GM23338 (cell line): ENCODE measurements at regions not wholly inside any gene's neighbourhood (a gene's known extent, or its start where the extent isn't known, plus 50 kb on each side); places are given as distances from the start of the nearest gene placed in this dataset.

Experiments used
- ATAC-seq: fragments of 200-7000 bp; cut with Tn5 transposase; 3 replicates; pipeline ENCODE4 v1.9.1; 2020
- DNase-seq: peaks from one replicate; pipeline ENCODE4 v3.0.0-alpha.2; 2015; ENCODE audit warnings: low spot score
- H2AFZ ChIP-seq: fragments of 200-600 bp; sonication (generic); 2 replicates; pipeline ENCODE4 v1.8.0; 2016; ENCODE audit warnings: antibody characterized with exemption, mild to moderate bottlenecking, moderate library complexity
- H3F3A ChIP-seq: fragments of 200-600 bp; sonication (generic); replicated peaks from 2 replicates; pipeline ENCODE4 v1.8.0; 2017; ENCODE audit warnings: antibody characterized with exemption, mixed run types, low read depth
- H3K27ac ChIP-seq: fragments of 200-600 bp; sonication (generic); 2 replicates; pipeline ENCODE4 v1.6.1; 2016; ENCODE audit warnings: low read depth
- H3K27me3 ChIP-seq: fragments of 200-600 bp; sonication (generic); 2 replicates; pipeline ENCODE4 v1.8.0; 2016; ENCODE audit warnings: mild to moderate bottlenecking, mixed run types, moderate library complexity; ENCODE audit not compliant: insufficient read depth
- H3K36me3 ChIP-seq: fragments of 200-600 bp; sonication (generic); 2 replicates; pipeline ENCODE4 v1.8.0; 2016; ENCODE audit warnings: mild to moderate bottlenecking; ENCODE audit not compliant: insufficient read depth
- H3K4me1 ChIP-seq: fragments of 200-600 bp; sonication (generic); 2 replicates; pipeline ENCODE4 v1.8.0; 2016; ENCODE audit warnings: mild to moderate bottlenecking, moderate library complexity; ENCODE audit not compliant: insufficient read depth
- H3K4me2 ChIP-seq: fragments of 200-600 bp; sonication (generic); 2 replicates; pipeline ENCODE4 v1.7.1; 2017; ENCODE audit warnings: mixed run types
- H3K4me3 ChIP-seq: fragments of 200-600 bp; sonication (generic); 2 replicates; pipeline ENCODE4 v1.6.1; 2016; ENCODE audit warnings: mixed run types
- H3K79me2 ChIP-seq: fragments of 200-600 bp; sonication (generic); replicated peaks from 2 replicates; pipeline ENCODE4 v1.8.0; 2017; ENCODE audit warnings: mild to moderate bottlenecking; ENCODE audit not compliant: insufficient read depth
- H3K9me2 ChIP-seq: fragments of 200-600 bp; sonication (generic); 2 replicates; pipeline ENCODE4 v1.8.0; 2017; ENCODE audit not compliant: insufficient read depth
- H4K20me1 ChIP-seq: fragments of 200-600 bp; sonication (generic); replicated peaks from 2 replicates; pipeline ENCODE4 v1.8.0; 2017; ENCODE audit warnings: mild to moderate bottlenecking; ENCODE audit not compliant: insufficient read depth
- H3K27ac Mint-ChIP-seq: 2 replicates; pipeline ENCODE4 v1.8.0; 2020; ENCODE audit warnings: inconsistent platforms, mild to moderate bottlenecking, moderate library complexity, mixed read lengths
- H3K27me3 Mint-ChIP-seq: 3 replicates; pipeline ENCODE4 v1.8.0; 2022; ENCODE audit warnings: low read depth, mild to moderate bottlenecking, moderate library complexity, mixed read lengths, inconsistent platforms; ENCODE audit not compliant: insufficient read depth, poor library complexity
- H3K36me3 Mint-ChIP-seq: 3 replicates; pipeline ENCODE4 v1.8.0; 2021; ENCODE audit warnings: low read depth, mild to moderate bottlenecking, inconsistent platforms, moderate library complexity, mixed read lengths
- H3K4me1 Mint-ChIP-seq: 3 replicates; pipeline ENCODE4 v1.8.0; 2020; ENCODE audit warnings: mild to moderate bottlenecking, inconsistent platforms, mixed read lengths
- H3K4me3 Mint-ChIP-seq: 3 replicates; pipeline ENCODE4 v1.8.0; 2021; ENCODE audit warnings: moderate library complexity, mild to moderate bottlenecking, inconsistent platforms, mixed read lengths
- H3K9me3 Mint-ChIP-seq: 3 replicates; pipeline ENCODE4 v1.8.0; 2020; ENCODE audit warnings: moderate library complexity, mild to moderate bottlenecking, inconsistent platforms, mixed read lengths
- CREB1 ChIP-seq: fragments of 250-450 bp; sonication (Bioruptor Pico); IDR thresholded peaks from 2 replicates; pipeline ENCODE4 v1.5.0; 2020; ENCODE audit warnings: low read depth, mild to moderate bottlenecking, moderate library complexity
- EZH2 ChIP-seq: fragments of 200-600 bp; sonication (generic); IDR thresholded peaks from one replicate; pipeline ENCODE4 v1.8.0; 2017; ENCODE audit warnings: antibody characterized with exemption, mild to moderate bottlenecking, low read depth; ENCODE audit not compliant: unreplicated experiment
- EZH2phosphoT487 ChIP-seq: fragments of 200-600 bp; sonication (generic); IDR thresholded peaks from one replicate; pipeline ENCODE4 v1.8.1; 2018; ENCODE audit warnings: antibody characterized with exemption; ENCODE audit not compliant: unreplicated experiment
- JUNB ChIP-seq: IDR thresholded peaks from one replicate; pipeline ENCODE4 v1.6.1; 2016; ENCODE audit warnings: antibody characterized with exemption; ENCODE audit not compliant: unreplicated experiment
- NANOG ChIP-seq: IDR thresholded peaks from 2 replicates; pipeline ENCODE4 v1.6.1; 2016; ENCODE audit warnings: antibody characterized with exemption, borderline replicate concordance
- POLR2AphosphoS5 ChIP-seq: IDR thresholded peaks from 2 replicates; pipeline ENCODE4 v1.6.1; 2016; ENCODE audit warnings: antibody characterized with exemption, low read depth
- STAT1 ChIP-seq: IDR thresholded peaks from one replicate; pipeline ENCODE4 v1.6.1; 2016; ENCODE audit warnings: antibody characterized with exemption; ENCODE audit not compliant: unreplicated experiment
- ZNF114 ChIP-seq: fragments of 250-450 bp; sonication (Bioruptor Pico); IDR thresholded peaks from 2 replicates; pipeline ENCODE4 v1.5.0; 2020; ENCODE audit warnings: mild to moderate bottlenecking, moderate library complexity
- ZNF331 ChIP-seq: fragments of 250-450 bp; sonication (Bioruptor Pico); IDR thresholded peaks from 2 replicates; pipeline ENCODE4 v1.5.0; 2020; ENCODE audit warnings: low read depth, mild to moderate bottlenecking, moderate library complexity
- TF ChIP-seq, protein P1 (sequence below), 2 experiments: fragments of 200-600 bp in 1 of 2; sonication (generic) in 1 of 2; conservative IDR thresholded peaks; 2 replicates each; pipeline versions ENCODE4 v1.5.1 to v1.6.1; 2016 to 2017; ENCODE audit warnings: antibody characterized with exemption in 2 of 2, low read depth in 2 of 2, mild to moderate bottlenecking in 2 of 2, moderate library complexity in 1 of 2
- TF ChIP-seq, protein P2 (sequence below): IDR thresholded peaks from 2 replicates; pipeline ENCODE4 v1.6.1; 2016; ENCODE audit warnings: antibody characterized with exemption
- TF ChIP-seq, protein P3 (sequence below): IDR thresholded peaks from one replicate; pipeline ENCODE4 v1.6.1; 2018; ENCODE audit warnings: antibody characterized with exemption; ENCODE audit not compliant: unreplicated experiment
- TF ChIP-seq, protein P4 (sequence below): fragments of 250-450 bp; sonication (Bioruptor Pico); IDR thresholded peaks from 2 replicates; pipeline ENCODE4 v1.5.0; 2020; ENCODE audit warnings: mild to moderate bottlenecking, moderate library complexity

DNA sequence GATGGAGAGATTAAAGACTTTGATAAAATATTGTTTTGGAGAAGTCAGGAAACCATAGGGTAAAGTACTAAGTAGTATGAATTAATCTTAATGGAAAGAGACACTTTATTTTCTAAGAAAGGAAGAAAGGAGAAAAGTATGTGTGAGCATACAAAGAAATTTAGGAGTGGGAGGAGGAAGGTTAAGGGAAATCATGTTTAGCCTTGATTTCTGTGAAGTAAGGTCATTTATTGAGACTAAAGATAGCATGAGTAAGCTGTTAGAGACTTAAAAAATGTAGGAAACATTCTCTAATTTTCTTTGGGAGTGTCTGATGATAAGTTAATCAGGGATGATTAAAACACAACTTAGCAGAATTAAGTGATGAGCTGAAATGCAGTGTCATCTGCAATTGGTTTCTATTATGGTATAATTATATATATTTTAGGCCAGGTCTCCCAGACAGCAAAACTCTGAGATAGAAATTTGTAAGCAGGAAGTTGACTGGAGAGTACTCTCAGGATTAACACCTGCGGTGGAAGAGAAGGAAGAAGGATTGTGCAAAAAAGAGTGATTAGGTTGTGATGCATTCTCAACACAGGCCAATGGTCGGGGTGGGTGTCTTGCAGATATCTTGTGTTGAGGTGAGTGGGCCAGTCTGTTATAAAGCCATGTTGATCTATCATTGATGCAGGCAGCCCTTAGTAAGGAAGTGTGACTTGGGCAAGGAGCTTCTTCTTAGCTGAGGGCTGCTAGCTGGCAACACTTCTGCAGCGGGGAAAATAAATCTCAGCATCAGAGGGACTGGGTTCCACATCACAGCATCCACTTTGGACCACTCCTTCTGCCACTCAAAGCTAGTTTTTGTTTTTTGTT, 256.2 kb downstream of the AEBP2 start:
- H3K27ac Mint-ChIP-seq = no peak overlapping the region
- Histone ChIP-seq H3K4me2 (no peak overlapping the region), H3K4me3 (no peak overlapping the region), H3K27ac (no peak overlapping the region), H2AFZ (no peak overlapping the region), H3K9me2 (peaks cover 13% of the 10 kb centered on the region; the same call in 1 of the 2 replicates), H3K4me1 (no peaks in the 10 kb centered on the region), H3K27me3 (no peaks in the 10 kb centered on the region), H3F3A (no peaks in the 10 kb centered on the region), H4K20me1 (no peaks in the 10 kb centered on the region), H3K36me3 (no peaks in the 10 kb centered on the region), H3K79me2 (no peaks in the 10 kb centered on the region)
- DNase-seq = no peak
- TF ChIP-seq, protein P1, sequence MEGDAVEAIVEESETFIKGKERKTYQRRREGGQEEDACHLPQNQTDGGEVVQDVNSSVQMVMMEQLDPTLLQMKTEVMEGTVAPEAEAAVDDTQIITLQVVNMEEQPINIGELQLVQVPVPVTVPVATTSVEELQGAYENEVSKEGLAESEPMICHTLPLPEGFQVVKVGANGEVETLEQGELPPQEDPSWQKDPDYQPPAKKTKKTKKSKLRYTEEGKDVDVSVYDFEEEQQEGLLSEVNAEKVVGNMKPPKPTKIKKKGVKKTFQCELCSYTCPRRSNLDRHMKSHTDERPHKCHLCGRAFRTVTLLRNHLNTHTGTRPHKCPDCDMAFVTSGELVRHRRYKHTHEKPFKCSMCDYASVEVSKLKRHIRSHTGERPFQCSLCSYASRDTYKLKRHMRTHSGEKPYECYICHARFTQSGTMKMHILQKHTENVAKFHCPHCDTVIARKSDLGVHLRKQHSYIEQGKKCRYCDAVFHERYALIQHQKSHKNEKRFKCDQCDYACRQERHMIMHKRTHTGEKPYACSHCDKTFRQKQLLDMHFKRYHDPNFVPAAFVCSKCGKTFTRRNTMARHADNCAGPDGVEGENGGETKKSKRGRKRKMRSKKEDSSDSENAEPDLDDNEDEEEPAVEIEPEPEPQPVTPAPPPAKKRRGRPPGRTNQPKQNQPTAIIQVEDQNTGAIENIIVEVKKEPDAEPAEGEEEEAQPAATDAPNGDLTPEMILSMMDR (conservative IDR thresholded peaks at IDR 0.05; ENCODE audit: low read depth in 2 of 2) = no peak
- TF ChIP-seq CREB1 (CRISPR knock-in tag) = no peak
- TF ChIP-seq STAT1 = no peak
- no peak for TF ChIP-seq POLR2AphosphoS5
- TF ChIP-seq EZH2phosphoT487 = no peak
- TF ChIP-seq, protein P2, sequence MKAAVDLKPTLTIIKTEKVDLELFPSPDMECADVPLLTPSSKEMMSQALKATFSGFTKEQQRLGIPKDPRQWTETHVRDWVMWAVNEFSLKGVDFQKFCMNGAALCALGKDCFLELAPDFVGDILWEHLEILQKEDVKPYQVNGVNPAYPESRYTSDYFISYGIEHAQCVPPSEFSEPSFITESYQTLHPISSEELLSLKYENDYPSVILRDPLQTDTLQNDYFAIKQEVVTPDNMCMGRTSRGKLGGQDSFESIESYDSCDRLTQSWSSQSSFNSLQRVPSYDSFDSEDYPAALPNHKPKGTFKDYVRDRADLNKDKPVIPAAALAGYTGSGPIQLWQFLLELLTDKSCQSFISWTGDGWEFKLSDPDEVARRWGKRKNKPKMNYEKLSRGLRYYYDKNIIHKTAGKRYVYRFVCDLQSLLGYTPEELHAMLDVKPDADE = no peak
- TF ChIP-seq JUNB = no peak
- no peak for TF ChIP-seq EZH2
- TF ChIP-seq, protein P3, sequence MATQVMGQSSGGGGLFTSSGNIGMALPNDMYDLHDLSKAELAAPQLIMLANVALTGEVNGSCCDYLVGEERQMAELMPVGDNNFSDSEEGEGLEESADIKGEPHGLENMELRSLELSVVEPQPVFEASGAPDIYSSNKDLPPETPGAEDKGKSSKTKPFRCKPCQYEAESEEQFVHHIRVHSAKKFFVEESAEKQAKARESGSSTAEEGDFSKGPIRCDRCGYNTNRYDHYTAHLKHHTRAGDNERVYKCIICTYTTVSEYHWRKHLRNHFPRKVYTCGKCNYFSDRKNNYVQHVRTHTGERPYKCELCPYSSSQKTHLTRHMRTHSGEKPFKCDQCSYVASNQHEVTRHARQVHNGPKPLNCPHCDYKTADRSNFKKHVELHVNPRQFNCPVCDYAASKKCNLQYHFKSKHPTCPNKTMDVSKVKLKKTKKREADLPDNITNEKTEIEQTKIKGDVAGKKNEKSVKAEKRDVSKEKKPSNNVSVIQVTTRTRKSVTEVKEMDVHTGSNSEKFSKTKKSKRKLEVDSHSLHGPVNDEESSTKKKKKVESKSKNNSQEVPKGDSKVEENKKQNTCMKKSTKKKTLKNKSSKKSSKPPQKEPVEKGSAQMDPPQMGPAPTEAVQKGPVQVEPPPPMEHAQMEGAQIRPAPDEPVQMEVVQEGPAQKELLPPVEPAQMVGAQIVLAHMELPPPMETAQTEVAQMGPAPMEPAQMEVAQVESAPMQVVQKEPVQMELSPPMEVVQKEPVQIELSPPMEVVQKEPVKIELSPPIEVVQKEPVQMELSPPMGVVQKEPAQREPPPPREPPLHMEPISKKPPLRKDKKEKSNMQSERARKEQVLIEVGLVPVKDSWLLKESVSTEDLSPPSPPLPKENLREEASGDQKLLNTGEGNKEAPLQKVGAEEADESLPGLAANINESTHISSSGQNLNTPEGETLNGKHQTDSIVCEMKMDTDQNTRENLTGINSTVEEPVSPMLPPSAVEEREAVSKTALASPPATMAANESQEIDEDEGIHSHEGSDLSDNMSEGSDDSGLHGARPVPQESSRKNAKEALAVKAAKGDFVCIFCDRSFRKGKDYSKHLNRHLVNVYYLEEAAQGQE = no peak
- TF ChIP-seq NANOG = no peak
- no peak for TF ChIP-seq ZNF114 (CRISPR knock-in tag)
- TF ChIP-seq, protein P4, sequence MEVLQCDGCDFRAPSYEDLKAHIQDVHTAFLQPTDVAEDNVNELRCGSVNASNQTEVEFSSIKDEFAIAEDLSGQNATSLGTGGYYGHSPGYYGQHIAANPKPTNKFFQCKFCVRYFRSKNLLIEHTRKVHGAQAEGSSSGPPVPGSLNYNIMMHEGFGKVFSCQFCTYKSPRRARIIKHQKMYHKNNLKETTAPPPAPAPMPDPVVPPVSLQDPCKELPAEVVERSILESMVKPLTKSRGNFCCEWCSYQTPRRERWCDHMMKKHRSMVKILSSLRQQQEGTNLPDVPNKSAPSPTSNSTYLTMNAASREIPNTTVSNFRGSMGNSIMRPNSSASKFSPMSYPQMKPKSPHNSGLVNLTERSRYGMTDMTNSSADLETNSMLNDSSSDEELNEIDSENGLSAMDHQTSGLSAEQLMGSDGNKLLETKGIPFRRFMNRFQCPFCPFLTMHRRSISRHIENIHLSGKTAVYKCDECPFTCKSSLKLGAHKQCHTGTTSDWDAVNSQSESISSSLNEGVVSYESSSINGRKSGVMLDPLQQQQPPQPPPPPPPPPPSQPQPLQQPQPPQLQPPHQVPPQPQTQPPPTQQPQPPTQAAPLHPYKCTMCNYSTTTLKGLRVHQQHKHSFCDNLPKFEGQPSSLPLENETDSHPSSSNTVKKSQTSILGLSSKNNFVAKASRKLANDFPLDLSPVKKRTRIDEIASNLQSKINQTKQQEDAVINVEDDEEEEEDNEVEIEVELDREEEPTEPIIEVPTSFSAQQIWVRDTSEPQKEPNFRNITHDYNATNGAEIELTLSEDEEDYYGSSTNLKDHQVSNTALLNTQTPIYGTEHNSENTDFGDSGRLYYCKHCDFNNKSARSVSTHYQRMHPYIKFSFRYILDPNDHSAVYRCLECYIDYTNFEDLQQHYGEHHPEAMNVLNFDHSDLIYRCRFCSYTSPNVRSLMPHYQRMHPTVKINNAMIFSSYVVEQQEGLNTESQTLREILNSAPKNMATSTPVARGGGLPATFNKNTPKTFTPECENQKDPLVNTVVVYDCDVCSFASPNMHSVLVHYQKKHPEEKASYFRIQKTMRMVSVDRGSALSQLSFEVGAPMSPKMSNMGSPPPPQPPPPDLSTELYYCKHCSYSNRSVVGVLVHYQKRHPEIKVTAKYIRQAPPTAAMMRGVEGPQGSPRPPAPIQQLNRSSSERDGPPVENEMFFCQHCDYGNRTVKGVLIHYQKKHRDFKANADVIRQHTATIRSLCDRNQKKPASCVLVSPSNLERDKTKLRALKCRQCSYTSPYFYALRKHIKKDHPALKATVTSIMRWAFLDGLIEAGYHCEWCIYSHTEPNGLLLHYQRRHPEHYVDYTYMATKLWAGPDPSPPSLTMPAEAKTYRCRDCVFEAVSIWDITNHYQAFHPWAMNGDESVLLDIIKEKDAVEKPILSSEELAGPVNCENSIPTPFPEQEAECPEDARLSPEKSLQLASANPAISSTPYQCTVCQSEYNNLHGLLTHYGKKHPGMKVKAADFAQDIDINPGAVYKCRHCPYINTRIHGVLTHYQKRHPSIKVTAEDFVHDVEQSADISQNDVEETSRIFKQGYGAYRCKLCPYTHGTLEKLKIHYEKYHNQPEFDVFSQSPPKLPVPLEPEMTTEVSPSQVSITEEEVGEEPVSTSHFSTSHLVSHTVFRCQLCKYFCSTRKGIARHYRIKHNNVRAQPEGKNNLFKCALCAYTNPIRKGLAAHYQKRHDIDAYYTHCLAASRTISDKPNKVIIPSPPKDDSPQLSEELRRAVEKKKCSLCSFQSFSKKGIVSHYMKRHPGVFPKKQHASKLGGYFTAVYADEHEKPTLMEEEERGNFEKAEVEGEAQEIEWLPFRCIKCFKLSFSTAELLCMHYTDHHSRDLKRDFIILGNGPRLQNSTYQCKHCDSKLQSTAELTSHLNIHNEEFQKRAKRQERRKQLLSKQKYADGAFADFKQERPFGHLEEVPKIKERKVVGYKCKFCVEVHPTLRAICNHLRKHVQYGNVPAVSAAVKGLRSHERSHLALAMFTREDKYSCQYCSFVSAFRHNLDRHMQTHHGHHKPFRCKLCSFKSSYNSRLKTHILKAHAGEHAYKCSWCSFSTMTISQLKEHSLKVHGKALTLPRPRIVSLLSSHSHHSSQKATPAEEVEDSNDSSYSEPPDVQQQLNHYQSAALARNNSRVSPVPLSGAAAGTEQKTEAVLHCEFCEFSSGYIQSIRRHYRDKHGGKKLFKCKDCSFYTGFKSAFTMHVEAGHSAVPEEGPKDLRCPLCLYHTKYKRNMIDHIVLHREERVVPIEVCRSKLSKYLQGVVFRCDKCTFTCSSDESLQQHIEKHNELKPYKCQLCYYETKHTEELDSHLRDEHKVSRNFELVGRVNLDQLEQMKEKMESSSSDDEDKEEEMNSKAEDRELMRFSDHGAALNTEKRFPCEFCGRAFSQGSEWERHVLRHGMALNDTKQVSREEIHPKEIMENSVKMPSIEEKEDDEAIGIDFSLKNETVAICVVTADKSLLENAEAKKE = no peak
- TF ChIP-seq ZNF331 = no peak
- H3K27me3 Mint-ChIP-seq = no peaks in the 10 kb centered on the region
- H3K9me3 Mint-ChIP-seq = peaks cover 3% of the 10 kb centered on the region; the same call in 1 of the 3 replicates
- no peak overlapping the region for H3K4me3 Mint-ChIP-seq
- H3K4me1 Mint-ChIP-seq = no peaks in the 10 kb centered on the region; the same call in 2 of the 3 replicates
- no peaks in the 10 kb centered on the region; the same call in 2 of the 3 replicates for H3K36me3 Mint-ChIP-seq
- no peak for ATAC-seq
